Large intestine (tissue), 3 donors: ENCODE measurements at regions not wholly inside any gene's neighbourhood (a gene's known extent, or its start where the extent isn't known, plus 50 kb on each side); places are given as distances from the start of the nearest gene placed in this dataset.

Source experiments
- DNase-seq, 2 donors: peaks; one replicate each; pipeline versions ENCODE4 v3.0.0 to v3.0.0-alpha.2; 2013
- H3K27ac ChIP-seq: one replicate; pipeline ENCODE4 v1.5.1; 2013; ENCODE audit warnings: low read length
- H3K27me3 ChIP-seq: 2 replicates; pipeline ENCODE4 v1.6.1; 2013; ENCODE audit warnings: low read length; ENCODE audit not compliant: control insufficient read depth, insufficient read depth
- H3K36me3 ChIP-seq: 2 replicates; pipeline ENCODE4 v1.6.1; 2013; ENCODE audit warnings: low read length; ENCODE audit not compliant: control insufficient read depth, insufficient read depth
- H3K4me1 ChIP-seq: one replicate; pipeline ENCODE4 v1.6.1; 2013; ENCODE audit warnings: low read length; ENCODE audit not compliant: control insufficient read depth, insufficient read depth
- H3K4me3 ChIP-seq: one replicate; pipeline ENCODE4 v1.5.1; 2013; ENCODE audit warnings: low read length
- H3K9me3 ChIP-seq: one replicate; pipeline ENCODE4 v1.6.1; 2013; ENCODE audit warnings: mild to moderate bottlenecking, low read depth, low read length, moderate library complexity; ENCODE audit not compliant: control insufficient read depth
- WGBS: methylation state at CpG from one replicate; pipeline ENCODE4 v1.1.5; 2013; ENCODE audit warnings: low lambda C conversion rate; ENCODE audit not compliant: insufficient coverage; 5-methylcytosine and 5-hydroxymethylcytosine counted together

DNA sequence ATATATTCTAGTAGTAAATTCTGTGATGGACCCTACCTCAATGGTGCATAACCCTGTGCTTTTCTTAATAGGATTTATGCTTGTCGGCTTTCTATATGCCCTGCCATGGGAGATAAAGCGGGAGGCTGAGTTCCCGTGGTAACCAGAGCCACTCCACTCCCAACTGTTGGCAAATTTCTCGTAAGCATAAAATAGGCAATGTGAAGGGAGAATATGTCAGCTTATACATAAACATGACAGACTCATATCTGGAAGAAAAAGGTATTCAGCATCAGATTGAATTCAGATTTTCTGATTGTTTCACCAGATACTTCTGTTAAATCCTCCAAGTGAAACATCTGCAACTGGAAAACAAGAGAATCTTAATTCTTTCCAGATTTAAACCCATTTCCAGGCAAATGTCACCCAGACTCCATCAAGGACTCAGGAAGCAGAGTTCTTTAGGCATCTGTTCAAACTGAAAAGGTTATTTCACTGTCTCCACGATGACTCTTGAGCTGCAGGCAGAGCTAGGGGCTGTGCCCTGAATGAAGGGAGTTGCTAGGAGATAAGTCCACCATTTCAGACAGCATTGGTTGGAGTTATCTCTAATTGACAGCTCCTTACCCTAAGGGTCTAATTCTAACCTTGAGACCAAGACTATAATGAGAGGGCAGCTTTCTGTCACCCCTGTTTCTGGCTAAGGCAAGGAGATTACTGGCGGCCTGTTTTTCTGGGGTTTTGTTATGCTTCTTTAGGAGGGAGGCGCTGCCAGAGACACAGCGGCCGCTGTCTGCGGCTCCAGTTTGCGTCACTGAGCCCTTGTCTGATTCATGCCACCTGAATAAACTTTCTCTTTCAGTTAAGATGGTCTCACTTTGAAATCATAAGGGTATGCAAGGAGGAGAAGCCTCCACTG is 381.3 kb downstream of the SOX11 start:
- peak in 1 of 2 donors; percentile 59 for DNase-seq
- no CpG with 5 or more reads among the region's 11 CpGs for WGBS
- H3K36me3 ChIP-seq, result no peaks in the 10 kb centered on the region
- H3K4me1 ChIP-seq, result peaks cover 4% of the 10 kb centered on the region
- H3K27me3 ChIP-seq, result no peaks in the 10 kb centered on the region
- H3K9me3 ChIP-seq, result no peaks in the 10 kb centered on the region
- H3K4me3 ChIP-seq, result no peak overlapping the region
- peak overlapping the region; percentile 20 for H3K27ac ChIP-seq

GRCh38 chr2:6074089-6074643 is 382.0 kb downstream of the SOX11 start:
- no peak overlapping the region for H3K27ac ChIP-seq
- no peak overlapping the region for H3K4me3 ChIP-seq
- H3K9me3 ChIP-seq, result no peaks in the 10 kb centered on the region
- no peak for DNase-seq
- peaks cover 4% of the 10 kb centered on the region for H3K4me1 ChIP-seq
- H3K36me3 ChIP-seq, result no peaks in the 10 kb centered on the region
- WGBS, result no CpG with 5 or more reads among the region's 9 CpGs
- H3K27me3 ChIP-seq, result no peaks in the 10 kb centered on the region

DNA sequence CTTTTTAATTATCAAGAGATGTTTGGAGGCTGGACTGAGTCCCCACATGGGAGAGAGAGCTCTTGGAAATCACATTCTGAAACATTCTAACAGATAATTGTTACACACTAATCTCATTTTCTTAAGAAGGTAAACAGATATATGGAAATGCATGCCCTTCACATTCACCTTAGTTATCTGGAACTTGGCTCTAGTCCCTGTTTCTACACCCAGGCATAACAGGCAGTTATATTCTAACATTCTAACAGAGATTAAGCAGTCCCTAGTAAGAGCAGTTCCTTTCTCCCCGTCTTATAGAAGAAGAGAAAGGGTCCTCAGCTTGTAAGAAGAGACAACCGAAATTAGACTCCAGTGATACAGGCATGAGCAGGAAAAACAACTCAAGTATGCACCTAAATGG is 385.4 kb downstream of the SOX11 start:
- WGBS, result no CpG with 5 or more reads among the region's 2 CpGs
- Histone ChIP-seq H3K36me3 (no peaks in the 10 kb centered on the region), H3K4me1 (peaks cover 4% of the 10 kb centered on the region), H3K9me3 (no peaks in the 10 kb centered on the region), H3K27ac (no peak overlapping the region), H3K4me3 (no peak overlapping the region), H3K27me3 (no peaks in the 10 kb centered on the region)
- no peak for DNase-seq

DNA sequence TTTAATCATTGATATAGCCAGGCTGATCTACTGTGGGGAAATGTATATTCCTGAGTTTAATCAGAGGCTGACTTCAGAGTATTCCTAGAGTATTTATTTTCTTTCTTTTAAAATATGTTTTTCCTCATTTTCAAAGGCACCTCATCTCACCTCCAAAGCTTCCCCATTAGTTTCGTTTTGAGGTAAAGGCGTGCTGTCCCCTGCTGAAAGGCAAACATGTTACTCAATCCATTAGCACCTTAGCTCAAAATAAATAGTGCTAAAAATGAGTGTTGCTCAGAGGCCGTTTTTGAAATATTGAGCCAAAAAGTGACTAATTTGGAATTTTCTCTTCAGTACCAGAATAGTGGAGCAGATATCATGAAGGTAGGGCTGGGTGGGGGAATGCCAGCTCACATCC is 386.2 kb downstream of the SOX11 start:
- DNase-seq, result no peak
- no CpG with 5 or more reads among the region's 3 CpGs for WGBS

GRCh38 chr2:6079405-6079804 is 387.2 kb downstream of the SOX11 start:
- no peak overlapping the region for H3K4me3 ChIP-seq
- 80% methylated on average over 1 of the region's 5 CpGs for WGBS
- no peak overlapping the region for H3K27ac ChIP-seq
- no peaks in the 10 kb centered on the region for H3K4me1 ChIP-seq
- no peaks in the 10 kb centered on the region for H3K36me3 ChIP-seq
- H3K27me3 ChIP-seq, result no peaks in the 10 kb centered on the region
- H3K9me3 ChIP-seq, result no peaks in the 10 kb centered on the region
- no peak for DNase-seq

More for the DNA sequence above, 386.2 kb downstream of the SOX11 start:
- H3K27me3 ChIP-seq, result no peaks in the 10 kb centered on the region
- H3K27ac ChIP-seq, result no peak overlapping the region
- H3K9me3 ChIP-seq, result no peaks in the 10 kb centered on the region
- H3K36me3 ChIP-seq, result no peaks in the 10 kb centered on the region
- H3K4me3 ChIP-seq, result no peak overlapping the region
- peaks cover 4% of the 10 kb centered on the region for H3K4me1 ChIP-seq

DNA sequence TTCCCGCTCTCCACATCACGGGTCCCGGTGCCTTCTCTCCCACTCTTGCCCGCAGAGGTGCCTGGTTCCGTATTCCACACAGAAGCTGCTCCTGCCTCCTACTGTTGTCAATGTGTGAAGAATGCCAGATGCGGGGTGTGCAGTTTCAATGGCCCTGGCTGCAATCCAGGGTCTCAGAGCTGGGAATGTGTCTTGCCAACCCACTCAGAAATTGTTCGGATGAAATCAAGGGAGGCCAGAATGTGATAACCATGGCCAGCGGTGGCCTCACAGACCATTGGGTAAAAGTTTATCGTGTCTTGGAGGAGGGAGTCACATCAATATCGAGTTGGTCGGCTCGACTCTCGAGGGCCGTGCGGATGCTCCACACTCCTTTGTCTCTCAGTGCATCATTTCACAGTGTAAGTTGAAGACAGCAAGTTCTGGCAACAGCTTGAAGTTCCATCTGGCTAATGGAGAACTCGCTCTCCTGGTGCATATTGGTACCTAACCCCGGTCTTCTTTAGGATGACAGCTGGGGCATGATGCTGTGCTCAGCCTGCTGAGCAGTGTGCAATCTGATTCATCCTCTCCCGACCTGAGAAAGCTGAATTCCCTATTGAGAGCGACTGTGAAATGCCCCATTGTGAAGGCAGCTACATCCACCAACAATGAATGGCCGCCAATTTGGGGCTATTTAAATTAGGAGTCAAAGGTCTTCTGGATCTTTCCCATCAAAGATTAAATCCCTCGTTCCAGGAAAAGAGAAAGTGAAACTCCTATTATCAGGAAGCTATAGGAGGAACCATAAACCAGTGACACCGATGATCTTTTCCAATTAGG is 389.0 kb downstream of the SOX11 start:
- 93% methylated on average over 3 of the region's 22 CpGs for WGBS
- Histone ChIP-seq H3K36me3 (no peaks in the 10 kb centered on the region), H3K27ac (no peak overlapping the region), H3K27me3 (no peaks in the 10 kb centered on the region), H3K4me1 (no peaks in the 10 kb centered on the region), H3K9me3 (no peaks in the 10 kb centered on the region), H3K4me3 (no peak overlapping the region)
- DNase-seq, result peak in 1 of 2 donors; percentile 71

- WGBS, result 86% methylated on average over 3 of the region's 5 CpGs
- no peak for DNase-seq
- no peaks in the 10 kb centered on the region for H3K4me1 ChIP-seq
- H3K4me3 ChIP-seq, result no peak overlapping the region
- H3K27ac ChIP-seq, result no peak overlapping the region
- H3K36me3 ChIP-seq, result no peaks in the 10 kb centered on the region
- no peaks in the 10 kb centered on the region for H3K27me3 ChIP-seq
- no peaks in the 10 kb centered on the region for H3K9me3 ChIP-seq
These were observed 389.9 kb downstream of the SOX11 start for GRCh38 chr2:6081955-6082624.

- H3K27ac ChIP-seq, result no peak overlapping the region
- no peaks in the 10 kb centered on the region for H3K9me3 ChIP-seq
- no peaks in the 10 kb centered on the region for H3K4me1 ChIP-seq
- H3K27me3 ChIP-seq, result no peaks in the 10 kb centered on the region
- DNase-seq, result no peak
- H3K36me3 ChIP-seq, result no peaks in the 10 kb centered on the region
- H3K4me3 ChIP-seq, result no peak overlapping the region
These were observed 390.4 kb downstream of the SOX11 start for GRCh38 chr2:6082625-6083018.

- Histone ChIP-seq H3K4me3 (no peak overlapping the region), H3K36me3 (no peaks in the 10 kb centered on the region), H3K9me3 (no peaks in the 10 kb centered on the region), H3K27ac (no peak overlapping the region), H3K4me1 (no peaks in the 10 kb centered on the region), H3K27me3 (no peaks in the 10 kb centered on the region)
- no peak for DNase-seq
- WGBS, result 100% methylated on average over 1 of the region's 2 CpGs
These were observed 391.0 kb downstream of the SOX11 start for GRCh38 chr2:6083136-6083535.

DNA sequence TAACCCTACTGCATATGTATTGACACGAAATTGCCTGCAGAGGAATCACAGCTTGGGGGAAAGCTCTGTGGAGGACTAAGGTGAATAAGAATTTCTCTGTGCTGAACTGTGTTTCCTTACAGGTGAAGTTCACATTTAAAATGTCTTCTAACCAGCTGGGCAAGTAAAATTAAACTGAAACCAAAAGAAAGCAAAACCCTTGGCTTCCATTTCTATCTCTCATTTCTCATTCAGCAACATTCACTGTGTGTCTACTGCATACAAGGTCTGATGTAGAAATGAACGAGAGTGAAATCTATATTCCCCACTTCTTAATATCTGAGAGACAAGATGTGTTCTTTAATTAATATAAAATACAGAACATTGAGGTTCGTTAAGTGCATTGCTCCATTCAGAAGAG is 397.3 kb downstream of the SOX11 start:
- H3K27ac ChIP-seq, result no peak overlapping the region
- no peaks in the 10 kb centered on the region for H3K4me1 ChIP-seq
- H3K9me3 ChIP-seq, result no peaks in the 10 kb centered on the region
- H3K4me3 ChIP-seq, result no peak overlapping the region
- H3K27me3 ChIP-seq, result no peaks in the 10 kb centered on the region
- WGBS, result 80% methylated on average over 1 of the region's 3 CpGs
- no peak for DNase-seq
- H3K36me3 ChIP-seq, result no peaks in the 10 kb centered on the region
